ENCODE measurements at regions not wholly inside any gene's neighbourhood (a gene's known extent, or its start where the extent isn't known, plus 50 kb on each side); places are given as distances from the start of the nearest gene placed in this dataset.

DNA sequence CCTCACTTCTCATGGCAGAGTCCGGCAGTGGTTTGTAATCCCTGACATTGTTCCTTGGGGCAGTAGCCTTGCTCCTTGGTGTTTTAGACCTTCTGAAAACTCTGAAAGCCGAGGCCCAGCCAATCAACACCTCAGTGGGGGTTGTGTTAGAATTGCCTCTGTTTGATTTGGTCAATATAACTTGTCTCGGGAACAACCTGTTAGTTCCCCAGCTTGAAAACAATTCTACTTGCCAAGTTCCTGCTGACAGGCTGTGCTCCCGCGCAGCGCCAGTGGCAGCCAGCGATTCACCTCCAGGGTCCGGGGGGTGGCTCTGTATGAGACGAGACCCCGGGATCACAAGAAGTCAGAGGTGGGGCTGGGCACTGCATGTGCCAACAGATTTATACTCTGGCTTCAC lies 81.4 kb upstream of the MEDAG start:
- ATAC-seq: peak; percentile 90
- intact Hi-C loops (cut with DNase I): no loop called here
- H3K4me1 ChIP-seq: peaks cover 16% of the 10 kb centered on the region
- no peaks in the 10 kb centered on the region for H3K9me3 ChIP-seq
- no peak overlapping the region for H3K4me3 ChIP-seq
- no peak for TF ChIP-seq CTCF (IDR thresholded peaks at IDR 0.05)
- TF ChIP-seq POLR2A (IDR thresholded peaks at IDR 0.05): peak in 2 of 3 donors; percentile 31 to 33
- H3K27me3 ChIP-seq: no peaks in the 10 kb centered on the region
- WGBS, 2 donors: 10 to 12% methylated on average over 6 to 10 of the region's 10 CpGs
- H3K36me3 ChIP-seq (replicated peaks in 1 of 2; ENCODE audit: insufficient read depth in 1 of 2, low read depth in 2 of 2): no peaks in the 10 kb centered on the region
- DNase-seq: peak; percentile 27 to 63 (median 56)
- H3K27ac ChIP-seq: peak overlapping the region; percentile 48 to 80 (median 76)

- intact Hi-C loops (cut with DNase I): no loop called here
These were observed 79.0 kb upstream of the MEDAG start for GRCh38 chr13:30826911-30827577.

GRCh38 chr13:30827578-30827925 lies 78.5 kb upstream of the MEDAG start:
- Histone ChIP-seq H3K9me3 (no peaks in the 10 kb centered on the region), H3K36me3 (replicated peaks in 1 of 2; ENCODE audit: insufficient read depth in 1 of 2, low read depth in 2 of 2) (no peaks in the 10 kb centered on the region), H3K27me3 (no peaks in the 10 kb centered on the region), H3K4me3 (no peak overlapping the region), H3K4me1 (peaks cover 26% of the 10 kb centered on the region), H3K27ac (no peak overlapping the region)
- TF ChIP-seq POLR2A (IDR thresholded peaks at IDR 0.05) (no peak), CTCF (IDR thresholded peaks at IDR 0.05) (no peak)
- ATAC-seq (no peak), DNase-seq (no peak)
- 94 to 96% methylated on average over 2 to 3 of the region's 3 CpGs for WGBS, 2 donors
- intact Hi-C loops (cut with DNase I): no loop called here

More at GRCh38 chr13:30826911-30827577, 79.0 kb upstream of the MEDAG start:
- Histone ChIP-seq H3K27me3 (no peaks in the 10 kb centered on the region), H3K4me1 (peaks cover 22% of the 10 kb centered on the region), H3K4me3 (no peak overlapping the region), H3K36me3 (replicated peaks in 1 of 2; ENCODE audit: insufficient read depth in 1 of 2, low read depth in 2 of 2) (no peaks in the 10 kb centered on the region), H3K27ac (no peak overlapping the region), H3K9me3 (no peaks in the 10 kb centered on the region)
- WGBS, 2 donors: 92 to 93% methylated on average over 15 of the region's 15 CpGs
- TF ChIP-seq POLR2A (IDR thresholded peaks at IDR 0.05): no peak
- no peak for TF ChIP-seq CTCF (IDR thresholded peaks at IDR 0.05)
- DNase-seq (no peak), ATAC-seq (no peak)

- no peak for ATAC-seq
- Histone ChIP-seq H3K4me3 (no peak overlapping the region), H3K36me3 (replicated peaks in 1 of 2; ENCODE audit: insufficient read depth in 1 of 2, low read depth in 2 of 2) (no peaks in the 10 kb centered on the region), H3K27me3 (no peaks in the 10 kb centered on the region), H3K9me3 (no peaks in the 10 kb centered on the region), H3K4me1 (peaks cover 28% of the 10 kb centered on the region), H3K27ac (no peak overlapping the region)
- DNase-seq: no peak
- WGBS, 2 donors: 68 to 86% methylated on average over 1 to 2 of the region's 2 CpGs
- intact Hi-C loops (cut with DNase I): no loop called here
- TF ChIP-seq CTCF (IDR thresholded peaks at IDR 0.05): no peak
- no peak for TF ChIP-seq POLR2A (IDR thresholded peaks at IDR 0.05)
These were observed 76.8 kb upstream of the MEDAG start for GRCh38 chr13:30829145-30829832.
